ENCODE measurements at regions not wholly inside any gene's neighbourhood (a gene's known extent, or its start where the extent isn't known, plus 50 kb on each side); places are given as distances from the start of the nearest gene placed in this dataset.

- 89% methylated on average over 9 of the region's 9 CpGs for WGBS
- Histone ChIP-seq H3K4me3 (no peak overlapping the region), H3K4me1 (replicated peaks) (no peaks in the 10 kb centered on the region), H3K27ac (no peak overlapping the region), H3K9me3 (no peaks in the 10 kb centered on the region), H3K27me3 (replicated peaks; ENCODE audit: insufficient read depth) (no peaks in the 10 kb centered on the region), H3K36me3 (no peaks in the 10 kb centered on the region)
- intact Hi-C loops (cut with DNase I), result no loop called here
- DNase-seq (ENCODE audit: low spot score), result no peak
- TF ChIP-seq CTCF (IDR thresholded peaks at IDR 0.05) (no peak), POLR2A (IDR thresholded peaks at IDR 0.05) (no peak), POLR2AphosphoS5 (IDR thresholded peaks at IDR 0.05) (no peak)
These were observed 447.8 kb upstream of the GOT2 start for GRCh38 chr16:59181821-59182420.

GRCh38 chr16:59180083-59180476 is 446.0 kb upstream of the GOT2 start:
- no peaks in the 10 kb centered on the region for H3K9me3 ChIP-seq
- WGBS, result 37% methylated on average over 1 of the region's 1 CpG
- H3K27ac ChIP-seq, result no peak overlapping the region
- TF ChIP-seq CTCF (IDR thresholded peaks at IDR 0.05) (no peak), POLR2A (IDR thresholded peaks at IDR 0.05) (no peak), POLR2AphosphoS5 (IDR thresholded peaks at IDR 0.05) (no peak)
- no peak for DNase-seq (ENCODE audit: low spot score)
- H3K36me3 ChIP-seq, result no peaks in the 10 kb centered on the region
- intact Hi-C loops (cut with DNase I), result no loop called here
- no peaks in the 10 kb centered on the region for H3K4me1 ChIP-seq (replicated peaks)
- no peaks in the 10 kb centered on the region for H3K27me3 ChIP-seq (replicated peaks; ENCODE audit: insufficient read depth)
- no peak overlapping the region for H3K4me3 ChIP-seq

- TF ChIP-seq CTCF (IDR thresholded peaks at IDR 0.05) (no peak), POLR2AphosphoS5 (IDR thresholded peaks at IDR 0.05) (no peak), POLR2A (IDR thresholded peaks at IDR 0.05) (no peak)
- Histone ChIP-seq H3K9me3 (no peaks in the 10 kb centered on the region), H3K4me1 (replicated peaks) (no peaks in the 10 kb centered on the region), H3K36me3 (no peaks in the 10 kb centered on the region), H3K27ac (no peak overlapping the region), H3K4me3 (no peak overlapping the region), H3K27me3 (replicated peaks; ENCODE audit: insufficient read depth) (no peaks in the 10 kb centered on the region)
- intact Hi-C loops (cut with DNase I), result no loop called here
- WGBS, result 76% methylated on average over 3 of the region's 3 CpGs
- DNase-seq (ENCODE audit: low spot score), result no peak
These were observed 445.4 kb upstream of the GOT2 start for GRCh38 chr16:59179446-59180082.

GRCh38 chr16:59173408-59173831 is 439.3 kb upstream of the GOT2 start:
- WGBS, result 65% methylated on average over 3 of the region's 3 CpGs
- H3K27ac ChIP-seq, result no peak overlapping the region
- intact Hi-C loops (cut with DNase I), result no loop called here
- no peaks in the 10 kb centered on the region for H3K9me3 ChIP-seq
- DNase-seq (ENCODE audit: low spot score), result no peak
- H3K4me1 ChIP-seq (replicated peaks), result no peaks in the 10 kb centered on the region
- TF ChIP-seq POLR2A (IDR thresholded peaks at IDR 0.05) (no peak), CTCF (IDR thresholded peaks at IDR 0.05) (no peak), POLR2AphosphoS5 (IDR thresholded peaks at IDR 0.05) (no peak)
- H3K27me3 ChIP-seq (replicated peaks; ENCODE audit: insufficient read depth), result no peaks in the 10 kb centered on the region
- H3K4me3 ChIP-seq, result no peak overlapping the region
- no peaks in the 10 kb centered on the region for H3K36me3 ChIP-seq

GRCh38 chr16:59170099-59170712 is 436.1 kb upstream of the GOT2 start:
- H3K27me3 ChIP-seq (replicated peaks; ENCODE audit: insufficient read depth), result no peaks in the 10 kb centered on the region

More at GRCh38 chr16:59170099-59170712, 436.1 kb upstream of the GOT2 start:
- 22% methylated on average over 10 of the region's 10 CpGs for WGBS
- H3K36me3 ChIP-seq, result no peaks in the 10 kb centered on the region
- H3K9me3 ChIP-seq, result no peaks in the 10 kb centered on the region
- DNase-seq (ENCODE audit: low spot score), result no peak
- intact Hi-C loops (cut with DNase I), result no loop called here
- no peak overlapping the region for H3K27ac ChIP-seq
- TF ChIP-seq POLR2AphosphoS5 (IDR thresholded peaks at IDR 0.05) (no peak), POLR2A (IDR thresholded peaks at IDR 0.05) (no peak), CTCF (IDR thresholded peaks at IDR 0.05) (no peak)
- H3K4me3 ChIP-seq, result no peak overlapping the region
- H3K4me1 ChIP-seq (replicated peaks), result no peaks in the 10 kb centered on the region

Data from prostate gland (tissue), 2 donors.